ENCODE measurements at regions not wholly inside any gene's neighbourhood (a gene's known extent, or its start where the extent isn't known, plus 50 kb on each side); places are given as distances from the start of the nearest gene placed in this dataset.

GRCh38 chr1:197985351-197985750 lies 68.2 kb downstream of the LHX9 start:
- no peak for TF ChIP-seq POLR2AphosphoS5 (IDR thresholded peaks at IDR 0.05)
- TF ChIP-seq, protein P1, sequence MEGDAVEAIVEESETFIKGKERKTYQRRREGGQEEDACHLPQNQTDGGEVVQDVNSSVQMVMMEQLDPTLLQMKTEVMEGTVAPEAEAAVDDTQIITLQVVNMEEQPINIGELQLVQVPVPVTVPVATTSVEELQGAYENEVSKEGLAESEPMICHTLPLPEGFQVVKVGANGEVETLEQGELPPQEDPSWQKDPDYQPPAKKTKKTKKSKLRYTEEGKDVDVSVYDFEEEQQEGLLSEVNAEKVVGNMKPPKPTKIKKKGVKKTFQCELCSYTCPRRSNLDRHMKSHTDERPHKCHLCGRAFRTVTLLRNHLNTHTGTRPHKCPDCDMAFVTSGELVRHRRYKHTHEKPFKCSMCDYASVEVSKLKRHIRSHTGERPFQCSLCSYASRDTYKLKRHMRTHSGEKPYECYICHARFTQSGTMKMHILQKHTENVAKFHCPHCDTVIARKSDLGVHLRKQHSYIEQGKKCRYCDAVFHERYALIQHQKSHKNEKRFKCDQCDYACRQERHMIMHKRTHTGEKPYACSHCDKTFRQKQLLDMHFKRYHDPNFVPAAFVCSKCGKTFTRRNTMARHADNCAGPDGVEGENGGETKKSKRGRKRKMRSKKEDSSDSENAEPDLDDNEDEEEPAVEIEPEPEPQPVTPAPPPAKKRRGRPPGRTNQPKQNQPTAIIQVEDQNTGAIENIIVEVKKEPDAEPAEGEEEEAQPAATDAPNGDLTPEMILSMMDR (IDR thresholded peaks at IDR 0.05) = no peak
- no peak for TF ChIP-seq POLR2A (IDR thresholded peaks at IDR 0.05)
